C4-2B (cell line): ENCODE measurements at regions not wholly inside any gene's neighbourhood (a gene's known extent, or its start where the extent isn't known, plus 50 kb on each side); places are given as distances from the start of the nearest gene placed in this dataset.

Source experiments
- CTCF ChIP-seq: fragments of 450-650 bp; conservative IDR thresholded peaks from 2 replicates; pipeline ENCODE4 v1.5.1; 2017; ENCODE audit warnings: mild to moderate bottlenecking
- ZFX ChIP-seq: fragments of 450-650 bp; IDR thresholded peaks from 2 replicates; pipeline ENCODE4 v1.6.1; 2017

GRCh38 chr18:78683191-78684010 is 296.2 kb upstream of the SALL3 start:
- TF ChIP-seq CTCF, result no peak
- TF ChIP-seq ZFX, result no peak
